GM12891 (cell line): ENCODE measurements at regions not wholly inside any gene's neighbourhood (a gene's known extent, or its start where the extent isn't known, plus 50 kb on each side); places are given as distances from the start of the nearest gene placed in this dataset.

ENCODE experiments used
- POLR2A ChIP-seq: IDR thresholded peaks from 2 replicates; pipeline ENCODE4 v1.6.1; 2011; ENCODE audit warnings: low read depth, low read length, control low read depth
- POLR2AphosphoS5 ChIP-seq: IDR thresholded peaks from 2 replicates; pipeline ENCODE4 v1.6.1; 2011; ENCODE audit warnings: low read depth, low read length, control low read depth
- SPI1 ChIP-seq: IDR thresholded peaks from 2 replicates; pipeline ENCODE4 v1.6.1; 2011; ENCODE audit warnings: low read depth, low read length, control low read depth
- TAF1 ChIP-seq: IDR thresholded peaks from 2 replicates; pipeline ENCODE4 v1.6.1; 2011; ENCODE audit warnings: low read depth, low read length, control low read depth

GRCh38 chr9:106321394-106322180, 541.4 kb upstream of the ZNF462 start:
- TF ChIP-seq TAF1 (no peak), POLR2A (no peak), POLR2AphosphoS5 (no peak), SPI1 (no peak)
